WI38 (cell line): ENCODE measurements at regions not wholly inside any gene's neighbourhood (a gene's known extent, or its start where the extent isn't known, plus 50 kb on each side); places are given as distances from the start of the nearest gene placed in this dataset.

Experiments used
- H3K4me3 ChIP-seq: 2 replicates; pipeline ENCODE4 v1.5.1; 2011; ENCODE audit warnings: low read depth, mild to moderate bottlenecking, control low read depth, low read length
- TF ChIP-seq, protein P1 (sequence below): IDR thresholded peaks from 2 replicates; pipeline ENCODE4 v1.5.1; 2012; ENCODE audit warnings: low read depth, mild to moderate bottlenecking, control low read depth, low read length

DNA sequence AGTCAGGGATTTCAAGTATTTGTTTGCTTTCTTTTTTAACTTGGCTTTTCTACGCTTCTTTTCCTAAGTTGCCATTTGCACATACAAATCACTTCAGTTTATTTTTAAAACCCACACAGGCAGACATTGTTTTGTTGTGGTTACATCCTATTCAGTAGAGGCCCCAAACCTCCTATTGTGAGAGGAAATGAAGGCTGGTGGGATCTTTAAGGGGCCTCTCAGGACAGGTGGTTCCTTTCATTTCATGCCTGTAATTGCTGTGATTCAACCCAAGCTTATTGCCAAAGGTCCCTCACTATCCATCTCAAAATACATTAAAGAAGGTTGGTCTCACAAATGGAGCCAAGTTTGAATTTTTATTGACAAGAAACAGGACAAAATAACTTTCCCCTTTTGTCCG, 257.1 kb downstream of the ADAMTS20 start:
- TF ChIP-seq, protein P1, sequence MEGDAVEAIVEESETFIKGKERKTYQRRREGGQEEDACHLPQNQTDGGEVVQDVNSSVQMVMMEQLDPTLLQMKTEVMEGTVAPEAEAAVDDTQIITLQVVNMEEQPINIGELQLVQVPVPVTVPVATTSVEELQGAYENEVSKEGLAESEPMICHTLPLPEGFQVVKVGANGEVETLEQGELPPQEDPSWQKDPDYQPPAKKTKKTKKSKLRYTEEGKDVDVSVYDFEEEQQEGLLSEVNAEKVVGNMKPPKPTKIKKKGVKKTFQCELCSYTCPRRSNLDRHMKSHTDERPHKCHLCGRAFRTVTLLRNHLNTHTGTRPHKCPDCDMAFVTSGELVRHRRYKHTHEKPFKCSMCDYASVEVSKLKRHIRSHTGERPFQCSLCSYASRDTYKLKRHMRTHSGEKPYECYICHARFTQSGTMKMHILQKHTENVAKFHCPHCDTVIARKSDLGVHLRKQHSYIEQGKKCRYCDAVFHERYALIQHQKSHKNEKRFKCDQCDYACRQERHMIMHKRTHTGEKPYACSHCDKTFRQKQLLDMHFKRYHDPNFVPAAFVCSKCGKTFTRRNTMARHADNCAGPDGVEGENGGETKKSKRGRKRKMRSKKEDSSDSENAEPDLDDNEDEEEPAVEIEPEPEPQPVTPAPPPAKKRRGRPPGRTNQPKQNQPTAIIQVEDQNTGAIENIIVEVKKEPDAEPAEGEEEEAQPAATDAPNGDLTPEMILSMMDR = no peak

DNA sequence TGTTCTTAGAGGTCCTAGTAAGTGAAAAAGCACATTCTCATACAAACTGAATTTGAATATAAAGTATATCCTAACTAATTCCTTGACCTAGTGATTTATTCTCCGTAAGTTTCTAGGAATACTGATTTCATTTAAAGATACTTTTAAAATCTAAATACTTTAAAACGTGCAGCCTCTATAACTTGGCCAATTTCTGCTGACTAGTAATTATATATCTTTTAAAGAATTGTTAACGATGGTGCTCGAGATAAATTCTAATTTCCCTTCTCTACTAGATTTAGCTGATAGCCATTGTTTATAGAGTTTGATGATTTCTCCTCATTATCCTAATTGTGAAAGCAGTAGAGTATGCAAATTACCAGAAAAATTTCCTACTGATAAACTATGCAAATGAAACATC, 257.9 kb downstream of the ADAMTS20 start:
- TF ChIP-seq, protein P1 = no peak
- H3K4me3 ChIP-seq = no peak overlapping the region

More for the DNA sequence above, 257.1 kb downstream of the ADAMTS20 start:
- H3K4me3 ChIP-seq = no peak overlapping the region

DNA sequence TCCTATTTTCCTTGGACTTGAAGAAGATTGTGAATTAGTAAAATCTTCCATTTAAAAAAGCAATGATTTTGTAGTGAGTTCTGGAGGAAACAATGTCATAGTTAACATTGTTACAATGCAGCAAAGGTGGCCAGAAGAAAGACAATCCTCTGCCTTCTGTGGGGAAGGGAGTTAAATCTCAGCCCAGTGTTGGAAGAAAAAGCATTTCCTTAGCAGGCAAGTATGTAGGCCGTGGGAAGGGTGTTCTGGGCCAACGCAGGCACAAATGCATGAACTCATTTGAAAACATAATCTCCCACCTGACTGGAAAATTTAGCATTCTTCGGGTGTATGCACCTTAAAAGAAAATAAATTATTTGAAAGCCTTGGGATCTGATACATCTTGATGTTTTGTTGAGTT, 258.6 kb downstream of the ADAMTS20 start:
- H3K4me3 ChIP-seq = no peak overlapping the region
- TF ChIP-seq, protein P1 = no peak

DNA sequence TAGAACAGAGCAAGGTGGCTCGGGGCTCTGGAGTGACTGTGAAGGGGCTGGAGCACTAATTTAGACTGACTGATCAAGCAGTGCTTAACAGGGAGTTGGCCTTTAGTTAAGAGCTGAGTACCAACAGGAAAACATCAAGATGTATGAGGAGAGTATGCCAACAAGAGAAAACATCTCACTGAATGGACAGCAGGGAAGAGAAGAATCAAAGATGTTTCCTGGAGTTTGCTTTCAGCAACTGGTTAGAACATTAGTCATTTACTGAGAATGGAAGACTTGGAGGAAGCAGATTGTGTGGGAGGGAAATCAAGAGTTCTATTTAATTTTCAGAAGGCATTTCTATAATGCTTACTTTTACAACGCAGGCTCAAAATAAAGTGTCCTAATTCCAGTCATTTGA, 259.3 kb downstream of the ADAMTS20 start:
- H3K4me3 ChIP-seq = no peak overlapping the region
- TF ChIP-seq, protein P1 = no peak

DNA sequence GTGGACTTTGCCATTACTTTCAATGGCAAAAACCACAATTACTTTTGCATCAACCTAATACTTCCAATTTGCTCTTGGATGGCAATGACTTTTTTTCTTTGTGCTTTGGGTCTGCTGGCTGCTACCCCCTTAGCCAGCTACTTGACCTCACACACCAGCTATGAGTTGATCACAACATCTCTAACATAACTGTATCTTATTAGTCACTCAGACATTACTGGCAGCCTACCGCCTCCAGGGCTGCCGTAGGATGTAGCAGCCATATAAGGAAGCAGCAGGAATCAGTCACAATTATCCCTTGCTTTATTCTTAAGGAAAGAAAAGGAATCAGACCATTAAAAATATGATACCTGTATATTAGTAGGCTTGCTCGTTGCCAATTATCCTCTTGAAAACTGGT, 260.5 kb downstream of the ADAMTS20 start:
- H3K4me3 ChIP-seq = no peak overlapping the region
- TF ChIP-seq, protein P1 = no peak

DNA sequence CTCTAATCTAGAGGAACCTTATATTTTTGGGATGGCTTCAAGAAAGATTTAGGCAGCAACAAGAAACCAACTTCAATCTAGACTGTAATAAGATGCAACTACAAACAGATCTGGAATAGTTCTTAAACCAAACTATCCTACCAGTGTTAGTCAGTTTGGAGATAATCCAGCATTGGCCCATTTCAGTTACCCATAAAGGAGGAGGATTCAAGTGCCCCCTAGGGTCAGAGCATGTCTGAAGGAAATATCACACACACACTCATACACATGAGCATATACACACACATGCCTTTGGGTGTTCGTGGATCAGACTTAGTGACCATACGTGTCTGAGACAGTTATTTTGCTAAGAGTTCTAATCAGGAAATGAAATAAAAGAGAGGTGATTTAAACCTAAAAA, 261.2 kb downstream of the ADAMTS20 start:
- TF ChIP-seq, protein P1 = no peak
- no peak overlapping the region for H3K4me3 ChIP-seq

DNA sequence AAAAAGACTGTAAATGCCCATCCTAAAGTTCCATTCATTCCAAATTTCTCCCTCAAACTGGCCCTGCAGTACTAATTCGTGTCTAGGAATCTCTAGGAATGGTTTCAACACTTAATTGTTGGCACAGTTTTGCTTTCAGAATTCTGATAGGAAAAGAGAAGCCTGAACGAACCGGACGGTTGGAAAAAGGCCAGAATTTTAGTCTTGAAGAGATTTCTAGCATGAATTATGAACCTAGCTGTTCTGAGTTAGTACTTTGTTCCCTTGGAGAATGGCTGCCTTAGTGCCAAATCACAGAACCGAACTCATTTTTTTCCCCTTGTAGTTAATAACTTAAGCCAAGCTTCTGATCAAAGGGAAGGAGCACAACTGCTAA, 262.6 kb downstream of the ADAMTS20 start:
- TF ChIP-seq, protein P1 = no peak
- no peak overlapping the region; the same call in 1 of the 2 replicates for H3K4me3 ChIP-seq
